LNCAP (cell line): ENCODE measurements at regions not wholly inside any gene's neighbourhood (a gene's known extent, or its start where the extent isn't known, plus 50 kb on each side); places are given as distances from the start of the nearest gene placed in this dataset.

Source experiments
- TF ChIP-seq, protein P1 (sequence below): fragments of 450-650 bp; IDR thresholded peaks from 2 replicates; pipeline ENCODE4 v1.5.1; 2017; ENCODE audit warnings: mild to moderate bottlenecking

DNA sequence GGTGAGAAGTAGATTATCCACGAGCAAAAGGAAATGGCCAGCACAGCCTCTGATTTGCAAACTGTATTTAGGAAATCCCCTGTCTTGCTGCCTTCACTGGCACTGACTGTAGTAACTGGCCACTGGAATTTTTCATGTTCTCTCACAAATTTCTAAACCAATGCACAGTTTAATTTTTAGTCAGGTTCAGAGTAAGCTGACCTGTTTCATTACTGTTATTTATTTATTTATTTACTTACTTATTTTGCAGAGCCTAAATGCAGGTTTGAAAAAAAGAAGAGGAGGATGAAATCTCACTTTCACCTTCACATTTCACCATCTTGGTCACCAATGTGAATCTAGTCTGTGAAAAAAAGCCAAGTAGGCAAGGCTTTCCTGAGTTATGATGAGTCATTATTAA is 291.0 kb downstream of the PLOD2 start:
- TF ChIP-seq, protein P1, sequence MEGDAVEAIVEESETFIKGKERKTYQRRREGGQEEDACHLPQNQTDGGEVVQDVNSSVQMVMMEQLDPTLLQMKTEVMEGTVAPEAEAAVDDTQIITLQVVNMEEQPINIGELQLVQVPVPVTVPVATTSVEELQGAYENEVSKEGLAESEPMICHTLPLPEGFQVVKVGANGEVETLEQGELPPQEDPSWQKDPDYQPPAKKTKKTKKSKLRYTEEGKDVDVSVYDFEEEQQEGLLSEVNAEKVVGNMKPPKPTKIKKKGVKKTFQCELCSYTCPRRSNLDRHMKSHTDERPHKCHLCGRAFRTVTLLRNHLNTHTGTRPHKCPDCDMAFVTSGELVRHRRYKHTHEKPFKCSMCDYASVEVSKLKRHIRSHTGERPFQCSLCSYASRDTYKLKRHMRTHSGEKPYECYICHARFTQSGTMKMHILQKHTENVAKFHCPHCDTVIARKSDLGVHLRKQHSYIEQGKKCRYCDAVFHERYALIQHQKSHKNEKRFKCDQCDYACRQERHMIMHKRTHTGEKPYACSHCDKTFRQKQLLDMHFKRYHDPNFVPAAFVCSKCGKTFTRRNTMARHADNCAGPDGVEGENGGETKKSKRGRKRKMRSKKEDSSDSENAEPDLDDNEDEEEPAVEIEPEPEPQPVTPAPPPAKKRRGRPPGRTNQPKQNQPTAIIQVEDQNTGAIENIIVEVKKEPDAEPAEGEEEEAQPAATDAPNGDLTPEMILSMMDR: no peak

DNA sequence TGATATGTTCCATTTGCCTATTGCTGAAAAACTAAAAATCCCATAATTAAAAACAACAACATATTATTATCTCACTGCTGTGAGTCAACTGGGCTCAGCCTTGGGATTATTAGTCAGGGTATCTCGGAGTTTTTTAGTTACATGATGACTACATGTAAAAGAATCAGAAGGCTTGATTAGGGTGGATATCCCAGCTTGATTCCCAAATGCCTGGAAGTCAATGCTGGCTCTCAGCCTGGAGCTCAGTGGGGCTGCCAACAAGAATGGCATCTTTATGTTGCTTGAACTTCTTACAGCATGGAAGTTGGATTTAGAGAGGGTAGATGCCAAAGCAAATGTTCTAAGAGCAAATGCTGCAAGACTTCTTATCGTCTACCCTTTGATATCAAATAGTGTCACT is 278.5 kb downstream of the PLOD2 start:
- TF ChIP-seq, protein P1: no peak

DNA sequence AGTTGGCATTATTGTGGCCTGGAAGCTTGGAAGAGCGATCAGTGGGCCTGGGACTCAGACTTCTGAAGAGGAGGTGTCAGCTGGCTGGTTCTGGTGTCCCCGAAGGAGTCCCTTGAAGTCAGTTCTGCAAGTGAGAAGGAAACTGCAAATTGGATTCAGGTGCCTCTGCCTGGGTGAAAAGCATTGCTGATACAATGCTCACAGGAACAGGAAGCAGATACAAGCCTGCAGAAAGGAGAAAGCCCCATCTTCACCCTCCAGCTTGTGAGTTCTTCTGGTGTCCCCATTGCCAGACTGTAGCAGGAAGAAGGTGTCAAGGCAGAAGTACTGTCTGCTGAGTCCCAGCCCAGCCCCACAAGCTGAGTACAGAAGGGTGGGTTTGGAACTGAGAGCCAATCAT is 271.3 kb downstream of the PLOD2 start:
- TF ChIP-seq, protein P1: no peak

DNA sequence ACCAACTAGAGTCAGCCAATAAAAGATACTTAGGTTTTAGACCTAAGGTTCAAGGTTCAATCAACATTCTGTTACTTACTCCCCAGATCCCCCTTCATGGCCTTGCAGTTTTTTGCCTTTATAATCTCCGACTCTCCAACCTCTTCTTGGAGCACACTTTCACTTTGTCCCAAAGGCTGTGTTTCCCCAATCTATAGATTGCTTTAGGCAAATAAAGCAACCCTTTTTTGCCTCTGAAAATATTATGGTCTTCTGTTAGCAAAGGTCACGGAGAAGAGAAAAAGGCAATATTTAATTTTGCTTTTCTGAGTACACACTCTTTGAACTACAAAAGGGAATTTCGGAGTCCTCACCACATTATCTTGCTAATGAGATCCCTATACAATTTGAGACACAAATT is 268.1 kb downstream of the PLOD2 start:
- TF ChIP-seq, protein P1: no peak

DNA sequence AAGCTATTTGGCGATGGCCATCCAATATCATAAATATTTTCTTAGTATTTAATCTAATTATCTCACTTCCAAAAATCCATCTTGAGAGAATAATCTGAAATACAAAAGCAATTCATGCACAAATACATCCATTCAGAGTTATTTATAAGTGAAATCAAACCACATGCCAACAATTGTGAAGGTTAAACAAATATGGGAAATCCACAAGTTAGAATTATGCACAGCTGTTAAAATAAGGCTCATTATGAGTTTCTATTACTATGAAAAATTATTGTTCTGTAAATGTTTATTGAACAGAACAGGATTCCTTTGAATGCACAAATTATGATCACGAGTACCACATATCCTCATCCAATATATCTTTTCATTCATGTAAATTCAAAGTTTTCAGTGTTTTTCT is 267.7 kb downstream of the PLOD2 start:
- TF ChIP-seq, protein P1: no peak

DNA sequence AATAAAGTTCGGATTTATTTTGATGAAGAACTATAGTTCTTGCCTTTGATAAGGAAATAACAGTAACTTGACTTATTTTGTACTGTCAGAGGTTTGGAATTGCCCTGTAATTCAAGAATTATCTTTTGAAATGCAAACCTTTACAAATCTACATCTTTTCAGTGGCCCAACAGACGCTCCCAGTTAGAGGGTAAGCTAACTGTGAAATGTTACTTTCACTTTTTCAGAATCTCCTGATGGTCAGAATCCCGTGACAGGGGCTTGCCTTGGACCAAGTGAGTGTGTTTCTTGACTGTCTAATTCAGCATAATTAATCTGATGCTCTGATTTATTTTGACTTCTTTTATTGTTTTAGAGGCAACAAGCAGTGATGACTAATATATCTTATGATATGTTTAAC is 262.5 kb downstream of the PLOD2 start:
- TF ChIP-seq, protein P1: no peak

DNA sequence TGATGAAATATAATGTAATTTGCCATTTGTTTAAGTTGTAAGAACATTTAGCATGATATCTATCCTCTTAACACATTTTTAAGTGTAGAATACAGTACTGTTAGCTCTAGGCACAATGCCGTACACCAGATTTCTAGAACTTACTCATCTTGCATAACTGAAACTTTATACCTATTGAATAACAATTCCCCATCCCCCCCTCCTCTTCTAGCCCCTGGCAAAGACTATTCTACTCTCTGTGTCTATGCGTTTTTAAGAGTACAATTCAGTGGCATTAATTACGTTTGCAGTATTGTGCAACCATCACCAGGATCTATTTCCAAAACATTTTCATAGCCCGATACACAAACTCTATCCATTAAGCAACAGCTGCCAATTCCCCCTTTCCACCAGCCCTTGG is 261.7 kb downstream of the PLOD2 start:
- TF ChIP-seq, protein P1: no peak

DNA sequence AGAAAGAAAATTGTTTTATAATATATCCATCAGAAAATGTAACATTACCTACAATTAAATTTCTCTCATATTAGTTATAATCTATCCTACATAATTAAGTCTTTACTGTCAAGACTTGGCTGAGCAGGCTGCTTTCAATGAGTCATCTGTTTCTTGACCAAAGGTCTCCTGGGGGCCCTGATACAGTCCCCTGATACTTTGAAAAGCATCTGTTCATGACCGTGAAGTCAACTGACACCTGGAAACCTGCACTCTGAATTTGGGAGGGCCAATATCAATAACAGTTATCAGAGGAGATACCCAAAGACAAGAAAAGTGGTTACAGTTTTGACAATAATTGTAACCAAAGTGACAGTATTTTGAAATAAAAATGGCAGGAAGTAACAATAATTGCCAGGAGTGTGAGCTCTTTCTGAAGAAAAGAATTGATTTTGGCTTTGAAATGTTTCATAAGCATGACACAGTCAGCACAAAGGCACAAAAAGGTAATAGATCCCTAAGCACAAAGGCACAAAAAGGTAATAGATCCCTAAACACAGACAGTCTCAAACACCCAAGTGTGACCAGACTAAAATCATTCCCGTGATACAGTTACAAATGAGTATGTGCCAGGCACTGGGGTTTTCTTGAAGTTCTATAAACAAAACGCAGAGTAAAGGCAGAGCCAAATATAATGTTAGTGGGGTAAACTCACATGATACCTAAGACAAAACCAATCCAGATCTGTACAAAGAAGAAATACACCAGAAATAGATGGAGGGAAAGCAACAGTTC is 260.7 kb downstream of the PLOD2 start:
- TF ChIP-seq, protein P1: no peak
